Keratinocyte (primary cell): ENCODE measurements at regions not wholly inside any gene's neighbourhood (a gene's known extent, or its start where the extent isn't known, plus 50 kb on each side); places are given as distances from the start of the nearest gene placed in this dataset.

Experiments
- DNase-seq: peaks from one replicate; pipeline ENCODE4 v3.0.0-alpha.2; 2011; ENCODE audit warnings: low read depth, missing footprints, low spot score
- FAIRE-seq: peaks from 2 replicates; lab custom pipeline; 2011; peaks lifted over from hg19 to GRCh38; lab: Jason Lieb, UNC
- H2AFZ ChIP-seq: 2 replicates; pipeline ENCODE4 v1.6.0; 2012; ENCODE audit warnings: low read length, control low read depth, inconsistent platforms; ENCODE audit not compliant: control insufficient read depth
- H3K27ac ChIP-seq: 2 replicates; pipeline ENCODE4 v1.5.1; 2011; ENCODE audit warnings: low read length; ENCODE audit not compliant: control insufficient read depth, insufficient read depth
- H3K27me3 ChIP-seq: 3 replicates; pipeline ENCODE4 v1.6.0; 2011; ENCODE audit warnings: low read length; ENCODE audit not compliant: control insufficient read depth, insufficient read depth; ENCODE audit errors: extremely low read depth
- H3K36me3 ChIP-seq, 2 experiments: 2 replicates in 1 of 2; 3 replicates in 1 of 2; pipeline ENCODE4 v1.5.1; 2011; ENCODE audit warnings: low read length in 2 of 2, mild to moderate bottlenecking in 1 of 2; ENCODE audit not compliant: control insufficient read depth in 2 of 2, insufficient read depth in 2 of 2; ENCODE audit errors: extremely low read depth in 1 of 2
- H3K4me1 ChIP-seq: 3 replicates; pipeline ENCODE4 v1.5.1; 2011; ENCODE audit warnings: low read length; ENCODE audit not compliant: control insufficient read depth, insufficient read depth; ENCODE audit errors: extremely low read depth
- H3K4me2 ChIP-seq: 3 replicates; pipeline ENCODE4 v1.6.0; 2011; ENCODE audit warnings: low read depth, low read length; ENCODE audit not compliant: control insufficient read depth, insufficient read depth; ENCODE audit errors: extremely low read depth
- H3K4me3 ChIP-seq, 3 experiments: fragments of 200-600 bp in 1 of 3; sonication (generic) in 1 of 3; 2 replicates in 2 of 3; 3 replicates in 1 of 3; pipeline ENCODE4 v1.5.1; 2011 to 2016; ENCODE audit warnings: low read length in 3 of 3, mild to moderate bottlenecking in 3 of 3, control low read depth in 2 of 3, inconsistent platforms in 1 of 3, low read depth in 1 of 3, mixed read lengths in 1 of 3, mixed run types in 1 of 3, moderate library complexity in 1 of 3; ENCODE audit not compliant: control insufficient read depth in 2 of 3, insufficient read depth in 2 of 3; ENCODE audit errors: extremely low read depth in 1 of 3
- H3K79me2 ChIP-seq: 2 replicates; pipeline ENCODE4 v1.6.0; 2012; ENCODE audit warnings: low read length; ENCODE audit not compliant: control insufficient read depth, insufficient read depth
- H3K9ac ChIP-seq: 3 replicates; pipeline ENCODE4 v1.6.0; 2011; ENCODE audit warnings: low read length; ENCODE audit not compliant: control insufficient read depth, insufficient read depth; ENCODE audit errors: extremely low read depth
- H3K9me1 ChIP-seq: 3 replicates; pipeline ENCODE4 v1.6.0; 2011; ENCODE audit warnings: low read length; ENCODE audit not compliant: control insufficient read depth, insufficient read depth; ENCODE audit errors: extremely low read depth
- H3K9me3 ChIP-seq: 2 replicates; pipeline ENCODE4 v1.5.1; 2012; ENCODE audit warnings: low read depth, low read length; ENCODE audit not compliant: control insufficient read depth
- H4K20me1 ChIP-seq: 3 replicates; pipeline ENCODE4 v1.6.0; 2011; ENCODE audit warnings: low read length; ENCODE audit not compliant: control insufficient read depth, insufficient read depth; ENCODE audit errors: extremely low read depth
- EZH2 ChIP-seq: IDR thresholded peaks from one replicate; pipeline ENCODE4 v1.6.1; 2012; ENCODE audit warnings: inconsistent platforms, mild to moderate bottlenecking, low read length, moderate library complexity
- dilution Hi-C: fragments of 300-500 bp; cut with MboI; formaldehyde crosslinking; loops from one replicate; pipeline ENCODE4 v1.7.0; 2020; ENCODE audit warnings: low sequenced_read_pairs; ENCODE audit not compliant: extremely low pct_ligation_motif_present
- TF ChIP-seq, protein P1 (sequence below), 3 experiments: IDR thresholded peaks in 1 of 3; conservative IDR thresholded peaks in 1 of 3; optimal IDR thresholded peaks in 1 of 3; 2 replicates in 2 of 3; 3 replicates in 1 of 3; pipeline versions ENCODE3 to v1.5.1; 2011; ENCODE audit warnings: low read length in 3 of 3, mild to moderate bottlenecking in 3 of 3, moderate library complexity in 2 of 3, control low read depth in 1 of 3, inconsistent platforms in 1 of 3; ENCODE audit not compliant: insufficient read depth in 2 of 3; ENCODE audit errors: extremely low read depth in 1 of 3

DNA sequence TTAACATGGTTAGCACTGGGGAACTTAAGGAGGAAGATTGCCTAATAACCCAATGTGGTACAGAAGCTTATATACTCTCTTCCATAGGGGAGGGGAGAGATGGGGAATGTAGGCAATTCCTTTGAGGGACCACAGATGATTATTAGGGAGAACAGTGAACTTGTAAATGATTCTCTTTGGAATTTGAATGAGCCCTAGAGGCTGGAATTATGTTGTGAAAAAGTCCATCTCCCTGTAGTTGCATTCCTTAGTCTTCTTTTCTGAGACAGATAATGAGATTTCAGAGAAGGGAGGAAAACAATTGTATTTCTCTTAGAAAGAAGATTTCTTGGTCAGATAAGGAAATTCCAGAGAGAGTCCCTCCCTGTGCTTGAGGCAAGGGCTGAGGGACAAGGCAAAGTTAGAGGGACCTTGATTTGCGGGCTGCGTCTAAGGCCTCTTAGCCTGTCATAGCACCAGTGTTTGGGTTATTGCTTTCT, 89.0 kb upstream of the HMCN1 start:
- Histone ChIP-seq H3K36me3 (no peaks in the 10 kb centered on the region), H4K20me1 (no peaks in the 10 kb centered on the region), H3K4me2 (peak overlapping the region; percentile 19), H3K9me1 (no peaks in the 10 kb centered on the region), H3K27ac (peak overlapping the region; percentile 83), H3K27me3 (no peaks in the 10 kb centered on the region), H3K4me3 (no peak overlapping the region), H2AFZ (peak overlapping the region; percentile 41), H3K79me2 (no peaks in the 10 kb centered on the region), H3K9me3 (peaks cover 3% of the 10 kb centered on the region), H3K9ac (peak overlapping the region; percentile 47), H3K4me1 (peaks cover 32% of the 10 kb centered on the region)
- DNase-seq: no peak
- dilution Hi-C loops: no loop called here
- peak; percentile 56 for FAIRE-seq
- no peak for TF ChIP-seq EZH2
- TF ChIP-seq, protein P1, sequence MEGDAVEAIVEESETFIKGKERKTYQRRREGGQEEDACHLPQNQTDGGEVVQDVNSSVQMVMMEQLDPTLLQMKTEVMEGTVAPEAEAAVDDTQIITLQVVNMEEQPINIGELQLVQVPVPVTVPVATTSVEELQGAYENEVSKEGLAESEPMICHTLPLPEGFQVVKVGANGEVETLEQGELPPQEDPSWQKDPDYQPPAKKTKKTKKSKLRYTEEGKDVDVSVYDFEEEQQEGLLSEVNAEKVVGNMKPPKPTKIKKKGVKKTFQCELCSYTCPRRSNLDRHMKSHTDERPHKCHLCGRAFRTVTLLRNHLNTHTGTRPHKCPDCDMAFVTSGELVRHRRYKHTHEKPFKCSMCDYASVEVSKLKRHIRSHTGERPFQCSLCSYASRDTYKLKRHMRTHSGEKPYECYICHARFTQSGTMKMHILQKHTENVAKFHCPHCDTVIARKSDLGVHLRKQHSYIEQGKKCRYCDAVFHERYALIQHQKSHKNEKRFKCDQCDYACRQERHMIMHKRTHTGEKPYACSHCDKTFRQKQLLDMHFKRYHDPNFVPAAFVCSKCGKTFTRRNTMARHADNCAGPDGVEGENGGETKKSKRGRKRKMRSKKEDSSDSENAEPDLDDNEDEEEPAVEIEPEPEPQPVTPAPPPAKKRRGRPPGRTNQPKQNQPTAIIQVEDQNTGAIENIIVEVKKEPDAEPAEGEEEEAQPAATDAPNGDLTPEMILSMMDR (optimal IDR thresholded peaks at IDR 0.05 in 1 of 3, IDR thresholded peaks at IDR 0.05 in 1 of 3, conservative IDR thresholded peaks at IDR 0.05 in 1 of 3; ENCODE audit: extremely low read depth in 1 of 3, insufficient read depth in 2 of 3, low read length in 3 of 3): no peak

DNA sequence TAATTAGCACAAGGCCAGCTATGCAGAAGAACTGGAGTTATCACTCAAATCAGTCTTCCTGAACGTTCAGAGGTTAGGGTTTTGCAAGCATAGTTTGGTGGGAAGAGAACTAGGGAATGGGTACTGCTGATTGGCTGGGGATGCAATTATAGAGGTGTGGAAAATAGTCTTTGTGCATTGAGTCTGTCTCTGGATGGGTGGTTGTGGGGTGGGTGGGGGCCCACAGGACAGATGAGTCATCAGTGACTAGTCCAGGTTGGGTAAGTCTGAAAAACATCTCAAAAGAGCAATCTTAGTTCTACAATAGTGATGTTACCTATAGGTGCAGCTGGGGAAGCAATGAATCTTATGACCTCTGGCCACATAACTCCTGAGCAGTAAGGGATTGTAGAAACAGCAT, 89.7 kb upstream of the HMCN1 start:
- Histone ChIP-seq H3K36me3 (no peaks in the 10 kb centered on the region), H2AFZ (no peak overlapping the region), H3K9me3 (peaks cover 3% of the 10 kb centered on the region), H3K4me2 (no peak overlapping the region), H4K20me1 (no peaks in the 10 kb centered on the region), H3K9ac (no peak overlapping the region), H3K4me3 (no peak overlapping the region), H3K9me1 (no peaks in the 10 kb centered on the region), H3K79me2 (no peaks in the 10 kb centered on the region), H3K27me3 (no peaks in the 10 kb centered on the region), H3K4me1 (peaks cover 30% of the 10 kb centered on the region), H3K27ac (peak overlapping the region; percentile 83)
- FAIRE-seq (peak; percentile 74), DNase-seq (peak; percentile 70)
- TF ChIP-seq, protein P1 (optimal IDR thresholded peaks at IDR 0.05 in 1 of 3, IDR thresholded peaks at IDR 0.05 in 1 of 3, conservative IDR thresholded peaks at IDR 0.05 in 1 of 3; ENCODE audit: extremely low read depth in 1 of 3, insufficient read depth in 2 of 3, low read length in 3 of 3): no peak
- no peak for TF ChIP-seq EZH2
- dilution Hi-C loops: no loop called here
